ENCODE measurements at regions not wholly inside any gene's neighbourhood (a gene's known extent, or its start where the extent isn't known, plus 50 kb on each side); places are given as distances from the start of the nearest gene placed in this dataset.

DNA sequence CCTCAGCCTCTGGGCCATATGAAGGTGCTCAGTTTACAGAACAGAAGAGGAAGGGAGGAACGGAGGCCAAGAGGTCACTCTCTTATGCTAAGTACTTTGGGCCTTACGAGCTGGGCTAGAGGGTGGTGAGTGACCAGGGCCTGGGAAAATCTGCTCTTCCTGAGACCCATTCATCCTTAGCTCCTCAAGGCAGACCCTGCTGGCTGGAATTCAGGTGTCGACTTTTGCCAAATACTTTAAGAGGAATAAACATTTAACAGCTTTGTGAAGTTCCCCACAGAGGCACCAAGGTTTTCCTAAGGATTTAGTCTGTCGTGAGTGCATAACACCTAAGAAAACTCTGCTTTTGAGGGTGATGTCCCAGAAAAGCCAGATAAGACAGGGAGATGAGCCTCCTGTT lies 129.7 kb upstream of the SIX2 start:
- no peak for DNase-seq

GRCh38 chr2:45137966-45138695 lies 128.9 kb upstream of the SIX2 start:
- no peak for DNase-seq

DNA sequence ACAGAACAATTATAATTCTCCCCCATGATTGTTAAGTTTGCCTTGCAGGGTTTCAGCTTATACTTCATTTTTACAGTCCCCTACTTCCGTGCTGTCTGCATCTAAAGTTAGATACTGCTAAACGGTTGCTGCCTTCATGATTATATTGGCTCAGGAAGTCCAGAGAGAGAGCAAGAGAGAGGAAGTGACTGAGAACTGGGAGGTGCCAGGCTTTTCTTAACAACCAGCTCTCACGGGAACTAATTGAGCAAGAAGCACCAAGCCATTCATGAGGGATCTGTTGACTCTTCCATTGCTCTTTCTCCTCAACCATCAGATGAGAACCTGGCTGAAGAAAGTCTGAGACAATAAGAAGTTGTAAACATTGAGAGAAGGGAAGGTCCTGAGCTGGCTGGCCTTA lies 125.5 kb upstream of the SIX2 start:
- DNase-seq: peak; percentile 36

DNA sequence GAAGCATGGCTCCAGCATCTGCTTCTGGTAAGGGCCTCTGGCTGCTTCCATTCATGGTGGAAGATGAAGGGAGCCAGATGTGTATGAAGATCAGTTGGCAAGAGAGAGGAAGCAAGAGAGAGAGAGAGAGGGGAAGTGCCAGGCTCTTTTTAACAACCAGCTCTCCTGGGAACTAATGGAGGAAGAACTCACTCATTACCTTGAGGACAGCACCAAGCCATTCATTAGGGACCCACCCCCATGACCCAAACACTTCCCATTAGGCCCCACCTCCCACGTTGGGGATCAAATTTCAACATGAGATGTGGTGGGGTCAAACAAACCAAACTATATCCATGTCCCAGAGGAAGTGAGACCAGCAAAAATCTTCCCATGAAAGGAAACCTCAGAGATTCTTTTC lies 124.8 kb upstream of the SIX2 start:
- peak; percentile 20 for DNase-seq

DNA sequence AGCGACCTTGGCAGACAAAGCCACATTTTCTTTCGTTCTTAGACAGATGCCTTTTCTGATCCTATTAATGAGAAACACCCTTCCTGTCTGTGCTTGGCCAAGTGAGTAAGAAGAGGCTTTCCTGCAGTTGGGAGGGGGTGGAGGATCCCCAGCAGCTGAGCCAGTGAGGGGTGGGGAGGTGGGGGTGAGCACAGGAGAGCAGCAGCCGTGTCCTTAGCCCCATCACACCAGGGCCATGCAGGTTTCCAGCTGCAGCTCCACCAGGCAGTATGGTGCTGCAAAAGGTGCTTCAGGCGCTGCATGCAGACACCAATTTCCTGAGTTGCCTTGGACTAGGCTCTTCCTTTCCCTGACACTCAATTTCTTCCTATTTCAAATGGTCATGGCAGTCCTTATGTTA lies 123.3 kb upstream of the SIX2 start:
- DNase-seq: no peak

GRCh38 chr2:45131587-45131986 lies 122.3 kb upstream of the SIX2 start:
- DNase-seq: peak; percentile 19

GRCh38 chr2:45130736-45131135 lies 121.5 kb upstream of the SIX2 start:
- no peak for DNase-seq

DNA sequence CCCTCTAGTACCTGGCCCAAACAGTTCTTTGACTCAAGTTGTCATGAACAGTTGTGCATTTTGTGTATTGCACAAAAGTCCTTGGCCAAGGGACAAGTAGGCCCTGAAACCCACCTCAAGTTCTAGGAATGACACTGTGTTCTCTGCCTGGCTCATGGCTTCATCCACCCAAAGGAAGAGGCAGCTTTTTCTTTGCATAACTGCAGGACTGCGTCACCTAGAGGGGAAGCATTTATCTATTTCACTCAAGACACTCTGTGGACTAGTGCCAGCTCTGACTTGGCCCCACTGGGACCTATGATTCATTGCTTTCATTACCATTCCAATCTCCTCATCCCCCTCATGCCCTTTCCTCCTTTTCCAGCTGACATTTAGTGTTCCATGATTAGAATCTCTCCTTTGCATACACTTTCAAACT lies 119.3 kb upstream of the SIX2 start:
- DNase-seq: peak; percentile 99

DNA sequence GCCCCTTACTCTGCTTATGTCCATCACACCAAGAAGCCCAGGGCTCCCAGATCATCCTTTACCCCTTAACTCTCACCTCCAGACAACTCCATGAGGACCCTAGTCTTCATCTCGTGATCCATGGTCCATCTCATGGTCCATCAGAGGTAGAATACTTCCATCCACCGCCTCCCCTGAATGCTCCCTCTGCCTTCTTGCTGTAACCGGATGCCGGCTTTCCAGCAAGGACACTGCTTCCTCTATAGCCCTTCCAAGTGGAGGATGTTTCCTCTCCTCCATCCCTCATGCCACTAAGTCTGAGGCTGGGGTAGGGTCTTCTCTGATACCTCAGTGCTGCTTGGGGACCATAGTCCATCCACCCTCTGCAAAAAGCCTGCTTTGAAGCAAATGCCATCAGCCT lies 118.6 kb upstream of the SIX2 start:
- no peak for DNase-seq

GRCh38 chr2:45127321-45127720 lies 118.1 kb upstream of the SIX2 start:
- DNase-seq: no peak

DNA sequence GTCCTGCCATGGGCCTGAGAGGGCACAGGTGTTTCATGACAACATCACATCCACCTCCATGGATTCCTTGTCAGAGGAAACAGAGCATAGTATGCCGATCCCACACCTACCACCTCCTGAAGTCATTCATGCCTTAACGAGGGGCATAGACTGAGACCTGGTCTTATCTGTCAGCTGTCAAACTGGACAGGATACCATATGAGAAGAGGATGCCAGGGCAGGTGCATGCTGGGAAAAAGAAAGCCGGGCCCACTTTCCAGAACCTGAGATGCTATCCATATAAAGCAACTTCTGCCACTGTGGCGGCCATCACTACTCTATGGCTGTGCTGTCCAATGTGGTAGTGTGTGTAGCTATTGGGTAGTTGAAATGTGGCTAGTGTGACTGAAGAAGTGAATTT lies 116.0 kb upstream of the SIX2 start:
- DNase-seq: no peak

- no peak for DNase-seq
Measured at GRCh38 chr2:45124456-45124855, 115.2 kb upstream of the SIX2 start.

DNA sequence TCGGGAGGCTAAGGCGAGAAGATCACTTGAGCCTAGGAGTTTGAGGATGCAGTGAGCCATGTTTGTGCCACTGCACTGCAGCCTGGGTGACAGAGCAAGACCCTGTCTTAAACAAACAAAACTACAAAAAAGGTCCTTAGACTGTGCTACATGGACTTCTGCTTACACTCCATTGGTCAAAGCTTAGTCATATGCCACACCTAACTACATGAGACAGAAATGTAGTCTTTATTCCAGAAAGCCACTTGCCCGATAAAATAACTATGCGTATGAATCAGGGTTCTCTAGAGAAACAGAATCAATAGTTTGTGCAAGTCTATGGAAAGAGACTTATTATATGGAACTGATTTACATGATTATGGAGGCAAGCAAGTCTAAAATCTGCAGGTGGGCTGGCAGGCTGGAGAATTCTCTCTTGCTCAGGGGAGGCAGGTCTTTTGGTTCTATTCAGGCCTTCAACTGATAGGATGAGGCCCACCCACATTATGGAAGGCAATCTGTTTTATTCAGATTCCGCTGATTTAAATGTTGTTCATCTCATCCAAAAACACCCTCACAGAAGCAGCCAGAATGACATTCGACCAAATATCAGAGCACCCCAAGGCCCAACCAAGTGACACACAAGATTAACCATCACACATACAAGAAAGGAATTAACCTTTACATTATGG lies 114.4 kb upstream of the SIX2 start:
- peak; percentile 35 for DNase-seq

DNA sequence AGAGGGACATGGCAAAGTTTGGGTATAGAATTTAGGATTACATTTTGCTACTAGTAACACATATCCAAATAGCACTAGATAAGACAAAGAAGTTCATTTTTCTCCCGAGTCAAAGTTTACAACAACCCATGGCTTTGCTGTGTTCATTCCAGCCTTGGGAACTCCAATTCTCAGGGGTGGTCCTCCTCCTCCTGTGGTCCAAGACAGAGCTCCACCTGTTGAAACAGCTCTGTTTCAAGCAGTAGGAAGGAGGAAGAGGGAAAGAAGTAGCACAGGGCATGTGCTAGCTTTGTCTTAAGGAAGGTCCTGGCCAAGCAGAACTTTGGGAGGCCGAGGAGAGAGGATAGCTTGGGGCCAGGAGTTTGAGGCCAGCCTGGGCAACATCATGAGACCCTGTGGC lies 113.8 kb upstream of the SIX2 start:
- no peak for DNase-seq

DNA sequence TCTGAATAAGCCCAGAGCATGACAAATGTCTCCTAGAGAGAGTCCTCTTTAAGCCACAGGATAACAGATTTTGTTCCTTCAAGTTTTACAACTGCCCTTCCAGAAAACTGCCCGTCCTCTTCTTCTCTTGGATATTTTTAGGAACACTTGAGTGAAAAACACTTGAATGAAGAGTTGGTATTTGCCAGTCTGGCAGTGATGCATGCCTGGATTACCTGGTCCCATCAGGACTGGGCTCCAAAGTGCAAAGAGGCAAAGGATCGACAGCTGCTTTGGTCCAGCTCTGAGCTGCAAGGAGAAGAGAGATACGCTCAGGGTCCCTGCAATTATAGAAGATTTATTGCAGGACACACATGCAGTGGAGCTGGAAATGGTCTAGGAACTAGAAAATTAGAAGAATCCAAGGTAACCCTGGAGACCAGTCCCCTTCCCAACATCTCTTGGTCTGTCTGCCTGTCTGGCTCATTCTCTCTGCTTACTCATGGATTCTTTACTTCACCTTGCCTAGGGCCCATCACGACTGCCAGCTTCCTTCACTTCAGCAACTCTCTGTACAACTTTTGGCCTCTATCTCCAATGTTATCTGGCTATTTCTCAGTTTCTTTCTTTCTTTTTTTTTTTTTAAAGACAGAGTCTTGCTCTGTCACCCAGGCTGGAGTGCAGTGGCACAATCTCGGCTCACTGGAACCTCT lies 112.1 kb upstream of the SIX2 start:
- DNase-seq: no peak

DNA sequence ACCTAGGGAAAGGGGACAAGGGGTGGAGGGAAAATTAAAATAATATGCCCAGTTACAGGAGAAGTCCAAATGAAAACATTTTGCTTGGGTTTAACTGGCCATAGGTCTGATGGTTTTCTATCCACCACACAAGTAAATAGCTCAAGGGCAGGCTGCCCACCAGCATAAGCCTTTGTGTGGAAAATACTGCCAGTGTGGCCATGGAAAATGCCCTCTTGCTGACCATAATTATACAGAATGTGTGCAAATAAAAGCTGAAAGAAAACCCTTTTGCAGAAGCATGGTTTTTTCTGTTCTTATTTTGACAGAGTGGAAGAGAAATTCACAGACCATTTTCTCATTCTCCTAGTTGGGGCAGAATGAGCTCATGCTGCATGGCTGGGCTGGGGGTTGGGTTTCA lies 111.3 kb upstream of the SIX2 start:
- peak; percentile 32 for DNase-seq

DNA sequence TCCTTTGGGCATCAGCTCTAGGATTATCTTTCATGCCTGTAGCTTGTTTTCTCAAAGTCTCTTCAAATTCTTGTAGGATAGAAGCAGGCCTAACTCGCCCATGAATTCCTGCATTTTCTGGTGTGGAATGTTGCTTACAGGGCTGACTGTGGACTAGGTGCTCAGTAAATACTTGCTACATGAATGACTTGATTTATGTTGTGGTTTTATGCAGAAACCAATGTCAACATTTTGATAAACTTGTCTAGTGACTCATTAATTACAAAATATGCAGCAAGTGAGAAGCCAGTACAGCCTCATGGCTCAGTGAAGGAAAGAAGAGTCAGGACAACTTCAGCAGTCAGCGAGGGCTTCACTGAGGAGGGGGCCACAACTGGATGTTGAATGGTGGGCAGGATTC lies 110.6 kb upstream of the SIX2 start:
- DNase-seq: peak; percentile 95

GRCh38 chr2:45119038-45119437 lies 109.8 kb upstream of the SIX2 start:
- DNase-seq: peak; percentile 81

- peak; percentile 22 for DNase-seq
Measured at GRCh38 chr2:45117383-45117782, 108.1 kb upstream of the SIX2 start.

GRCh38 chr2:45115181-45115580 lies 105.9 kb upstream of the SIX2 start:
- DNase-seq: no peak

- DNase-seq: no peak
Measured at GRCh38 chr2:45114221-45114955, 105.1 kb upstream of the SIX2 start.

DNA sequence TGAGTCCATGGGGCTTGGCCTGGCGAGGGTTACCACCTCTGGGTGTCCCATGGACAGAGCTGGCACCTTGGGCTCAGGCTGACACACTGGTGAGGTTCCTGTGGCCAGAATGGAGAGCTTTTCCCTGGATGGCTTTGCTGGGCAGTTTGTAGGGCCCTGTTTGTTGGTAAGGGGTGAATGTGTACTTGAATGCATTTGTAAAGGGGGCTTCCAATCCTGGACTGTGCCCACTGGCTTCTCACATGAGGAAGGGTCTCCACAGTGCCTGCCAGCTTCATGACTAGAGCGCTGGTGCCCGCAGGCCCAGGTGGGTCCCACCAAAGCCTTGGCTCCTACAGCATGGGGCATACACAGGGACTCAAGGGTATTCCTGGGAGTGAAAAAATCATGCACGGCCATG lies 103.5 kb upstream of the SIX2 start:
- no peak for DNase-seq

DNA sequence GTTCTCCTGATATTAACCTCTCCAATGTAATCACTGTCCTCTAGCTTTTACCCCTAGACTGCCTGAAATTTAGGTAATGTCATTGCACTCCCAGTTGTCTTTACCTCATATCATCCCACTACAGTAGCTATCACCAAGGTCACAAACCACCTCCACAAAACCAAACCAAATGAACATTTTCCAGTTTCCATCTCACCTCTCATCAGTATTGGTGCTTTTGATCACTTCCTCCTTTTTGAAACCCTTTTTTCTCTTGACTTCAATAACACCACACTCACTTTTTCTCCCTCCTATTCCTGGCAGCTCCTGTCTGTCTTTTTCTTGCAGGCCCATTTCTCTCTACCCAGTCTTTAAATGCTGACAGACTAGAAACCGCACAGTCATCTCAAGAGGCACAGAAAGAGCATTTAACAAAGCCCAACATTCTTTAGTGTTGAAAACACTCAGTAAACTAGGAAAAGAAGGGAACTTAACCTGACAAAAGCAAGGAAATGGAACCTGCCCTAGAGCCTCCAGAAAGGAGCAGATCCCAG lies 95.9 kb upstream of the SIX2 start:
- no peak for DNase-seq
